ENCODE measurements at regions not wholly inside any gene's neighbourhood (a gene's known extent, or its start where the extent isn't known, plus 50 kb on each side); places are given as distances from the start of the nearest gene placed in this dataset.

DNA sequence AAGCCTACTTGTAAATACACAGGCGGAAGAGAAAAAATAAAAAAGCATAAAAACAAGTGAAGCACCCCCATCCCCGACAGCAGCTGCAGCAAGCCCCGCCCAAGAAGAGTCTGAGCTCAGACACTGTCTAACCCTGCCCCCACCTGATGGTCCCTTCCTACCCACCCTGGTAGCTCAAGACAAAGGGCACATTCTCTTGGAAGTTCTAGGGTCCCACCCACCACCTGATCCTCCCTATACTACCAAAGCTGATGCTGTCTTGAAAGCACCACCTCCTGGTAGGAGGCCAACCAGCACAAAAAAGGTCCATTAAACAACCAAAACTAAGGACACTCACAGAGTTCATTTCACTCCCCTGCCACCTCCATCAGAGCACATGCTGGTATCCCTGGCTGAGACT, 308.2 kb downstream of the KLHL13 start:
- Mint-ChIP-seq H3K4me3 (no peak overlapping the region), H3K9me3 (no peaks in the 10 kb centered on the region), H3K36me3 (ENCODE audit: low read depth) (no peaks in the 10 kb centered on the region), H3K4me1 (ENCODE audit: low read depth) (no peaks in the 10 kb centered on the region), H3K27me3 (no peaks in the 10 kb centered on the region), H3K27ac (no peak overlapping the region)
- intact Hi-C loops (cut with DNase I, micrococcal nuclease), result no loop called here
- Histone ChIP-seq H3K36me3 (ENCODE audit: insufficient read depth, low read length) (no peaks in the 10 kb centered on the region), H3K9me3 (ENCODE audit: control insufficient read depth in 1 of 2, insufficient read depth in 1 of 2, low read length in 2 of 2) (no peaks in the 10 kb centered on the region), H3K27me3 (ENCODE audit: control insufficient read depth in 1 of 2, insufficient read depth in 2 of 2, low read length in 2 of 2) (no peaks in the 10 kb centered on the region), H3K4me1 (ENCODE audit: insufficient read depth, low read length) (no peaks in the 10 kb centered on the region), H3K27ac (ENCODE audit: low read depth in 1 of 2, low read length in 2 of 2) (no peak overlapping the region), H3K4me3 (ENCODE audit: low read length) (no peak overlapping the region)
- POLR2A ChIA-PET, result no interaction called here
- TF ChIP-seq, protein P1, sequence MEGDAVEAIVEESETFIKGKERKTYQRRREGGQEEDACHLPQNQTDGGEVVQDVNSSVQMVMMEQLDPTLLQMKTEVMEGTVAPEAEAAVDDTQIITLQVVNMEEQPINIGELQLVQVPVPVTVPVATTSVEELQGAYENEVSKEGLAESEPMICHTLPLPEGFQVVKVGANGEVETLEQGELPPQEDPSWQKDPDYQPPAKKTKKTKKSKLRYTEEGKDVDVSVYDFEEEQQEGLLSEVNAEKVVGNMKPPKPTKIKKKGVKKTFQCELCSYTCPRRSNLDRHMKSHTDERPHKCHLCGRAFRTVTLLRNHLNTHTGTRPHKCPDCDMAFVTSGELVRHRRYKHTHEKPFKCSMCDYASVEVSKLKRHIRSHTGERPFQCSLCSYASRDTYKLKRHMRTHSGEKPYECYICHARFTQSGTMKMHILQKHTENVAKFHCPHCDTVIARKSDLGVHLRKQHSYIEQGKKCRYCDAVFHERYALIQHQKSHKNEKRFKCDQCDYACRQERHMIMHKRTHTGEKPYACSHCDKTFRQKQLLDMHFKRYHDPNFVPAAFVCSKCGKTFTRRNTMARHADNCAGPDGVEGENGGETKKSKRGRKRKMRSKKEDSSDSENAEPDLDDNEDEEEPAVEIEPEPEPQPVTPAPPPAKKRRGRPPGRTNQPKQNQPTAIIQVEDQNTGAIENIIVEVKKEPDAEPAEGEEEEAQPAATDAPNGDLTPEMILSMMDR (IDR thresholded peaks at IDR 0.05), result no peak
- DNase-seq (no peak), ATAC-seq (ENCODE audit: poor library complexity) (no peak)
- CTCF ChIA-PET, result no interaction called here

DNA sequence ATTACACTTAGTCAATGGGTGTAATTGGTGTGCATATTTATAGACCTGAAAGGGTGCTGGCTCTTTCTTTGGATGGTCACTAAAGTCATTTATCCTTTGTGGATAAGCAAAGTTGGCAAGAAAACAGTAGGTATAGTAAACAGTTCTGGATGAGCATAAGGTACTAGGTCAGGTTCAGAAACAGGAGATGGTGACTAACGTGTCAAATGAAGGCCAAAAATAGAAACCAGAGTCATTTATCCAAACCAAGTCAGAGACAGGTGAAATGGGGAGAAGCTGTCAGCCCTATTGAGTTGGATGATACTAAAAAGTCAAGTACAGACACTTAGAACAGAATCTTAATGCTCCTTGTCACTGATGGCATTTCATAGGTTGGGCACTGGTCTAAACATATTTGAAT, 313.1 kb downstream of the KLHL13 start:
- H3K9me3 ChIP-seq (ENCODE audit: control insufficient read depth in 1 of 2, insufficient read depth in 1 of 2, low read length in 2 of 2), result no peaks in the 10 kb centered on the region
- Mint-ChIP-seq H3K9me3 (no peaks in the 10 kb centered on the region), H3K4me1 (ENCODE audit: low read depth) (no peaks in the 10 kb centered on the region), H3K36me3 (ENCODE audit: low read depth) (no peaks in the 10 kb centered on the region), H3K27me3 (no peaks in the 10 kb centered on the region), H3K4me3 (no peak overlapping the region), H3K27ac (no peak overlapping the region)
- no peaks in the 10 kb centered on the region for H3K4me1 ChIP-seq (ENCODE audit: insufficient read depth, low read length)
- H3K36me3 ChIP-seq (ENCODE audit: insufficient read depth, low read length), result no peaks in the 10 kb centered on the region
- intact Hi-C loops (cut with DNase I, micrococcal nuclease), result no loop called here
- H3K27ac ChIP-seq (ENCODE audit: low read depth in 1 of 2, low read length in 2 of 2), result no peak overlapping the region
- CTCF ChIA-PET, result no interaction called here
- no peaks in the 10 kb centered on the region for H3K27me3 ChIP-seq (ENCODE audit: control insufficient read depth in 1 of 2, insufficient read depth in 2 of 2, low read length in 2 of 2)
- DNase-seq (no peak), ATAC-seq (ENCODE audit: poor library complexity) (no peak)
- POLR2A ChIA-PET, result no interaction called here
- no peak overlapping the region for H3K4me3 ChIP-seq (ENCODE audit: low read length)
- TF ChIP-seq, protein P1 (IDR thresholded peaks at IDR 0.05), result no peak

DNA sequence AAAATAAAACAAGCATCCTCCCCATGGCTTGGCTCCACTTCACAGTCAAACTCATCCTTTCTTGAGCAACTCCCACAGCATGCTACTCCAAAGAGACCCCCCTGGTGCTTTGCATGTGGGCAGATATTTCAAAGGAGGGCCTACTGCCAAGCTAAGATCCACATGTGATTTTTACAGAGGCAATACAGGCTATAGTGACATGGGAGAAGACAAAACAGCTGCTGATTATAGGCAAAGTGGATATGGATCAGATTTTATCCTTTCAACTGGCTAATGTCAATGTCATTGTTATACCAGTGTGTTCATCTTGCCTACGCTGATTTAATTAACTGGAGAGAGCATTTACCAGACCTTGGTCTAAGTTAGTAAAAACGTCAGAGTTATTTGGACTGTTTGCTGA, 328.3 kb downstream of the KLHL13 start:
- CTCF ChIA-PET, result no interaction called here
- no peaks in the 10 kb centered on the region for H3K36me3 Mint-ChIP-seq (ENCODE audit: low read depth)

More for the DNA sequence above, 328.3 kb downstream of the KLHL13 start:
- Histone ChIP-seq H3K27ac (ENCODE audit: low read depth in 1 of 2, low read length in 2 of 2) (no peak overlapping the region), H3K27me3 (ENCODE audit: control insufficient read depth in 1 of 2, insufficient read depth in 2 of 2, low read length in 2 of 2) (no peaks in the 10 kb centered on the region), H3K36me3 (ENCODE audit: insufficient read depth, low read length) (no peaks in the 10 kb centered on the region), H3K9me3 (ENCODE audit: control insufficient read depth in 1 of 2, insufficient read depth in 1 of 2, low read length in 2 of 2) (no peaks in the 10 kb centered on the region), H3K4me1 (ENCODE audit: insufficient read depth, low read length) (no peaks in the 10 kb centered on the region), H3K4me3 (ENCODE audit: low read length) (no peak overlapping the region)
- Mint-ChIP-seq H3K27ac (no peak overlapping the region), H3K4me1 (ENCODE audit: low read depth) (no peaks in the 10 kb centered on the region), H3K4me3 (no peak overlapping the region), H3K27me3 (no peaks in the 10 kb centered on the region), H3K9me3 (no peaks in the 10 kb centered on the region)
- POLR2A ChIA-PET, result no interaction called here
- ATAC-seq (ENCODE audit: poor library complexity) (no peak), DNase-seq (no peak)
- TF ChIP-seq, protein P1 (IDR thresholded peaks at IDR 0.05), result no peak
- intact Hi-C loops (cut with DNase I, micrococcal nuclease), result no loop called here

All from CD4-positive, alpha-beta T cell (primary cell).